DND-41 (cell line): ENCODE measurements at regions not wholly inside any gene's neighbourhood (a gene's known extent, or its start where the extent isn't known, plus 50 kb on each side); places are given as distances from the start of the nearest gene placed in this dataset.

ENCODE experiments used
- ATAC-seq: fragments of 200-7000 bp; cut with Tn5 transposase; 3 replicates; pipeline ENCODE4 v1.9.1; 2021; ENCODE audit warnings: low read depth; ENCODE audit not compliant: insufficient read depth
- DNase-seq: peaks from one replicate; pipeline ENCODE4 v3.0.0-alpha.2; 2020
- H2AFZ ChIP-seq: 2 replicates; pipeline ENCODE4 v1.6.0; 2012; ENCODE audit warnings: low read depth, low read length
- H3K27ac ChIP-seq: 2 replicates; pipeline ENCODE4 v1.5.1; 2012; ENCODE audit warnings: low read length, inconsistent platforms
- H3K27me3 ChIP-seq: fragments of 200-600 bp; sonication (generic); 2 replicates; pipeline ENCODE4 v1.6.0; 2012; ENCODE audit warnings: low read length, mild to moderate bottlenecking, inconsistent platforms; ENCODE audit not compliant: insufficient read depth, poor library complexity
- H3K36me3 ChIP-seq: 2 replicates; pipeline ENCODE4 v1.5.1; 2012; ENCODE audit warnings: low read length, inconsistent platforms; ENCODE audit not compliant: insufficient read depth
- H3K4me1 ChIP-seq: 2 replicates; pipeline ENCODE4 v1.5.1; 2012; ENCODE audit warnings: mild to moderate bottlenecking, low read length; ENCODE audit not compliant: insufficient read depth
- H3K4me2 ChIP-seq: 2 replicates; pipeline ENCODE4 v1.6.0; 2012; ENCODE audit warnings: mild to moderate bottlenecking, moderate library complexity, low read length, inconsistent platforms; ENCODE audit not compliant: insufficient read depth
- H3K4me3 ChIP-seq, 2 experiments: fragments of 200-600 bp in 1 of 2; shearing (Covaris generic) in 1 of 2; 2 replicates each; pipeline ENCODE4 v1.5.1; 2012 to 2016; ENCODE audit warnings: inconsistent platforms in 2 of 2, low read length in 2 of 2, mild to moderate bottlenecking in 2 of 2, low read depth in 1 of 2, moderate library complexity in 1 of 2
- H3K79me2 ChIP-seq: 2 replicates; pipeline ENCODE4 v1.6.0; 2012; ENCODE audit warnings: low read length, inconsistent platforms; ENCODE audit not compliant: insufficient read depth
- H3K9ac ChIP-seq: 2 replicates; pipeline ENCODE4 v1.6.0; 2012; ENCODE audit warnings: low read depth, mild to moderate bottlenecking, inconsistent platforms, low read length, moderate library complexity
- H3K9me3 ChIP-seq: 2 replicates; pipeline ENCODE4 v1.5.1; 2012; ENCODE audit warnings: low read length, moderate library complexity, mild to moderate bottlenecking, inconsistent platforms; ENCODE audit not compliant: insufficient read depth, severe bottlenecking
- H4K20me1 ChIP-seq: 2 replicates; pipeline ENCODE4 v1.6.0; 2012; ENCODE audit warnings: low read length; ENCODE audit not compliant: insufficient read depth
- EZH2 ChIP-seq: IDR thresholded peaks from 3 replicates; pipeline ENCODE4 v1.6.1; 2012; ENCODE audit warnings: borderline replicate concordance, low read depth, mild to moderate bottlenecking, moderate library complexity, low read length, inconsistent platforms; ENCODE audit not compliant: severe bottlenecking
- TF ChIP-seq, protein P1 (sequence below): IDR thresholded peaks from 2 replicates; pipeline ENCODE4 v1.5.1; 2012; ENCODE audit warnings: borderline replicate concordance, low read length, moderate library complexity, mild to moderate bottlenecking; ENCODE audit not compliant: poor library complexity, severe bottlenecking; ENCODE audit errors: extremely low read depth

DNA sequence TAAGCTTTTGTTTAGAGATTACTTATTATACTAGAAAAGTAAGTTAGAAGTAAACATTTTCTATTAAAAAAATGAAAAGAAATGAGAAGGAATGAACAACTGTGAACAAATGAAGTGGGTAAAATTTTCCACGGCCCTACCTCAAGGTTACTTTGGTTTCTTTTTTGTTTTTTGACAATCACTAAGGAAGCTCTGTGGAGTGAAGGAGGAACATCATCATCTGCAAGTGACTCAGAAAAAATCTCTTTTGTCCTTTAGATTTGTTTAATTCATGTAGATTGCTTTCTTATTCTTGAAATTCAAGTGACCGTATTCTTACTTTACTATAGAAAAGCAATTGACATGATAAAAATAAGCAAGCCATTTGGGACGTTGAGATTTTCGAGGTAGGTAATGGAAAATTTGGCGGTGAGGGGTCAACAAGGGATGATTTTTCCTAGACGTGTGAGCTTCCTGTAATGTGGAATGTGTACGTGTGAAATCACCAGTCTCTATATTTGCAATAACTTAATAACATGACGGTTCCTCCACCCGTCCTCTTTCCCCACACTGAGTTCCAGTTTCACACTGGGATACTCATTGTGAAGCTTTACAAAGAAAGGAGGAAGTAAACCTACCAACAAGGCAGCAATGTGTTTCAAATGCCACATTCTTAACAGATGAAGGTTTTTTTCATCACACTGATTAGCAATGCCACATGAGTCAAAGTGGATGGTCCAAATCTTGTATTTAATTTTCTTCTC, 62.3 kb upstream of the EGLN3 start:
- DNase-seq: no peak
- H3K9ac ChIP-seq: peak overlapping the region; percentile 61
- TF ChIP-seq, protein P1, sequence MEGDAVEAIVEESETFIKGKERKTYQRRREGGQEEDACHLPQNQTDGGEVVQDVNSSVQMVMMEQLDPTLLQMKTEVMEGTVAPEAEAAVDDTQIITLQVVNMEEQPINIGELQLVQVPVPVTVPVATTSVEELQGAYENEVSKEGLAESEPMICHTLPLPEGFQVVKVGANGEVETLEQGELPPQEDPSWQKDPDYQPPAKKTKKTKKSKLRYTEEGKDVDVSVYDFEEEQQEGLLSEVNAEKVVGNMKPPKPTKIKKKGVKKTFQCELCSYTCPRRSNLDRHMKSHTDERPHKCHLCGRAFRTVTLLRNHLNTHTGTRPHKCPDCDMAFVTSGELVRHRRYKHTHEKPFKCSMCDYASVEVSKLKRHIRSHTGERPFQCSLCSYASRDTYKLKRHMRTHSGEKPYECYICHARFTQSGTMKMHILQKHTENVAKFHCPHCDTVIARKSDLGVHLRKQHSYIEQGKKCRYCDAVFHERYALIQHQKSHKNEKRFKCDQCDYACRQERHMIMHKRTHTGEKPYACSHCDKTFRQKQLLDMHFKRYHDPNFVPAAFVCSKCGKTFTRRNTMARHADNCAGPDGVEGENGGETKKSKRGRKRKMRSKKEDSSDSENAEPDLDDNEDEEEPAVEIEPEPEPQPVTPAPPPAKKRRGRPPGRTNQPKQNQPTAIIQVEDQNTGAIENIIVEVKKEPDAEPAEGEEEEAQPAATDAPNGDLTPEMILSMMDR: no peak
- TF ChIP-seq EZH2: no peak

GRCh38 chr14:34012369-34012768, 61.5 kb upstream of the EGLN3 start:
- peaks cover 19% of the 10 kb centered on the region for H3K79me2 ChIP-seq
- H3K4me2 ChIP-seq: no peak overlapping the region
- no peak overlapping the region for H2AFZ ChIP-seq
- H3K4me3 ChIP-seq: no peak overlapping the region
- TF ChIP-seq, protein P1: no peak
- no peak for TF ChIP-seq EZH2
- peak; percentile 17; the same call in 1 of the 3 replicates for ATAC-seq
- peak; percentile 32 for DNase-seq
- no peaks in the 10 kb centered on the region for H3K27me3 ChIP-seq
- H4K20me1 ChIP-seq: no peaks in the 10 kb centered on the region
- H3K9me3 ChIP-seq: no peaks in the 10 kb centered on the region
- no peaks in the 10 kb centered on the region for H3K36me3 ChIP-seq
- peak overlapping the region; percentile 97 for H3K27ac ChIP-seq
- 0 out of 2 replicates have a peak overlapping the region, but pooled peaks have one; percentile 61 for H3K9ac ChIP-seq
- H3K4me1 ChIP-seq: peaks cover 63% of the 10 kb centered on the region

More for the DNA sequence above, 62.3 kb upstream of the EGLN3 start:
- no peaks in the 10 kb centered on the region for H3K9me3 ChIP-seq
- peaks cover 22% of the 10 kb centered on the region for H3K79me2 ChIP-seq
- H3K4me3 ChIP-seq: peak overlapping the region in 1 of 2 experiments; percentile 21; a peak in 1 of 4 replicates
- H3K4me2 ChIP-seq: peak overlapping the region; percentile 56
- H3K36me3 ChIP-seq: no peaks in the 10 kb centered on the region
- peak overlapping the region; percentile 97 for H3K27ac ChIP-seq
- no peaks in the 10 kb centered on the region for H3K27me3 ChIP-seq
- peak; percentile 44 for ATAC-seq
- H2AFZ ChIP-seq: peak overlapping the region; percentile 56; the same call in 1 of the 2 replicates
- H4K20me1 ChIP-seq: no peaks in the 10 kb centered on the region
- H3K4me1 ChIP-seq: peaks cover 71% of the 10 kb centered on the region

DNA sequence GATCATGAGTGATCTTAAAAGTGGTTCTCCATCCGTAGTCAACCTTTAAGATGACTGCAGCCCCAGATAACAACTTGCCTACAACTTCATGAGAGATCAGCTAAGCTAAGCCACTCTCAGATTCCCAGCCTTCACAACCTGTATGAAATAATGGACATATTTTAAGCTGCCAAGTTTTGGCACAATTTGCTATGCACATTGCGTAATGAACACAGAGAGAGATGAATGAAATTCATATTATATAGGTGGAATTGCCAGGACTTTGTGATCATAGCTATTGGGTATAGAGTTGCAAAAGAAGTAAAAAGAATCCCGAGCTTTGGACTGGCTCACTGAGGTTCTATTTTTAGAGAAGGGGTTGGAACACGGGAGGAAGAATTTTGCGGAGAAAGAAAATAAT, 59.1 kb upstream of the EGLN3 start:
- TF ChIP-seq, protein P1: no peak
- no peak for TF ChIP-seq EZH2
- Histone ChIP-seq H3K27me3 (no peaks in the 10 kb centered on the region), H3K4me2 (no peak overlapping the region), H3K36me3 (no peaks in the 10 kb centered on the region), H3K27ac (no peak overlapping the region), H3K9me3 (no peaks in the 10 kb centered on the region), H3K79me2 (peaks cover 4% of the 10 kb centered on the region; the same call in 1 of the 2 replicates), H3K4me1 (peaks cover 40% of the 10 kb centered on the region), H2AFZ (no peak overlapping the region), H3K9ac (no peak overlapping the region), H3K4me3 (no peak overlapping the region), H4K20me1 (no peaks in the 10 kb centered on the region)
- DNase-seq (no peak), ATAC-seq (no peak)
